Left ventricle myocardium inferior (tissue), 1 donor: ENCODE measurements at regions not wholly inside any gene's neighbourhood (a gene's known extent, or its start where the extent isn't known, plus 50 kb on each side); places are given as distances from the start of the nearest gene placed in this dataset.

Source experiments
- DNase-seq: peaks from one replicate; pipeline ENCODE4 v3.0.0-alpha.2; 2020
- H3K27ac ChIP-seq: fragments of 200-600 bp; replicated peaks from 2 replicates; pipeline ENCODE4 v1.8.0; 2021
- H3K27me3 ChIP-seq: fragments of 200-600 bp; 2 replicates; pipeline ENCODE4 v1.8.0; 2021; ENCODE audit warnings: low read depth
- H3K36me3 ChIP-seq: fragments of 200-600 bp; 2 replicates; pipeline ENCODE4 v1.8.0; 2021
- H3K4me1 ChIP-seq: fragments of 200-600 bp; 2 replicates; pipeline ENCODE4 v1.8.0; 2021
- H3K4me3 ChIP-seq: fragments of 200-600 bp; 2 replicates; pipeline ENCODE4 v1.8.0; 2021; ENCODE audit warnings: mild to moderate bottlenecking, moderate library complexity
- H3K9me3 ChIP-seq: fragments of 200-600 bp; replicated peaks from 2 replicates; pipeline ENCODE4 v1.8.0; 2021
- CTCF ChIP-seq: fragments of 200-600 bp; IDR thresholded peaks from 2 replicates; pipeline ENCODE4 v1.8.0; 2021; ENCODE audit warnings: antibody characterized with exemption, mild to moderate bottlenecking, borderline replicate concordance
- intact Hi-C: fragments of 100-400 bp; cut with micrococcal nuclease; formaldehyde crosslinking; loops from one replicate; pipeline ENCODE4 v1.11.0; 2022
- donor health status: DM: no; HTN: yes; CAD: no; lungs with severe emphysema.

- H3K27me3 ChIP-seq: peaks cover 11% of the 10 kb centered on the region
- peaks cover 4% of the 10 kb centered on the region for H3K9me3 ChIP-seq
- H3K27ac ChIP-seq: no peak overlapping the region
- no peak for TF ChIP-seq CTCF
- H3K36me3 ChIP-seq: no peaks in the 10 kb centered on the region
- H3K4me1 ChIP-seq: no peaks in the 10 kb centered on the region
- no peak overlapping the region for H3K4me3 ChIP-seq
- no peak for DNase-seq
- intact Hi-C loops: no loop called here
Measured at GRCh38 chr1:209444961-209445360, 138.6 kb upstream of the CAMK1G start.

GRCh38 chr1:209445576-209445975 is 137.9 kb upstream of the CAMK1G start:
- no peak for TF ChIP-seq CTCF
- H3K36me3 ChIP-seq: no peaks in the 10 kb centered on the region
- H3K9me3 ChIP-seq: no peaks in the 10 kb centered on the region
- no peaks in the 10 kb centered on the region for H3K4me1 ChIP-seq
- H3K27me3 ChIP-seq: peaks cover 11% of the 10 kb centered on the region
- no peak for DNase-seq
- H3K4me3 ChIP-seq: no peak overlapping the region
- intact Hi-C loops: no loop called here
- H3K27ac ChIP-seq: no peak overlapping the region

- Histone ChIP-seq H3K27ac (no peak overlapping the region), H3K36me3 (no peaks in the 10 kb centered on the region), H3K9me3 (no peaks in the 10 kb centered on the region), H3K4me1 (no peaks in the 10 kb centered on the region), H3K4me3 (no peak overlapping the region), H3K27me3 (peaks cover 11% of the 10 kb centered on the region)
- intact Hi-C loops: no loop called here
- TF ChIP-seq CTCF: no peak
- DNase-seq: no peak
Measured at GRCh38 chr1:209446356-209446755, 137.2 kb upstream of the CAMK1G start.

- Histone ChIP-seq H3K9me3 (no peaks in the 10 kb centered on the region), H3K36me3 (no peaks in the 10 kb centered on the region), H3K27ac (no peak overlapping the region), H3K4me3 (no peak overlapping the region), H3K4me1 (peaks cover 4% of the 10 kb centered on the region), H3K27me3 (no peaks in the 10 kb centered on the region)
- DNase-seq: no peak
- intact Hi-C loops: no loop called here
- TF ChIP-seq CTCF: no peak
Measured at GRCh38 chr1:209454340-209454994, 129.0 kb upstream of the CAMK1G start.

GRCh38 chr1:209455145-209455544 is 128.4 kb upstream of the CAMK1G start:
- H3K4me3 ChIP-seq: no peak overlapping the region
- no peaks in the 10 kb centered on the region for H3K27me3 ChIP-seq
- no peak for TF ChIP-seq CTCF
- H3K4me1 ChIP-seq: peaks cover 4% of the 10 kb centered on the region
- no peak for DNase-seq
- H3K9me3 ChIP-seq: no peaks in the 10 kb centered on the region
- H3K27ac ChIP-seq: no peak overlapping the region
- intact Hi-C loops: no loop called here
- no peaks in the 10 kb centered on the region for H3K36me3 ChIP-seq
